ENCODE measurements at regions not wholly inside any gene's neighbourhood (a gene's known extent, or its start where the extent isn't known, plus 50 kb on each side); places are given as distances from the start of the nearest gene placed in this dataset.

GRCh38 chr6:163808871-163809270 lies 394.4 kb downstream of the QKI start:
- DNase-seq (ENCODE audit: low read depth in 4 of 4, low spot score in 3 of 4): no peak

- DNase-seq (ENCODE audit: low read depth in 4 of 4, low spot score in 3 of 4): no peak
Observed at GRCh38 chr6:163808231-163808630, 393.7 kb downstream of the QKI start.

GRCh38 chr6:163806755-163807499 lies 392.4 kb downstream of the QKI start:
- no peak for DNase-seq (ENCODE audit: low read depth in 4 of 4, low spot score in 3 of 4)

GRCh38 chr6:163804991-163805390 lies 390.5 kb downstream of the QKI start:
- no peak for DNase-seq (ENCODE audit: low read depth in 4 of 4, low spot score in 3 of 4)

- DNase-seq (ENCODE audit: low read depth in 4 of 4, low spot score in 3 of 4): no peak
Observed at GRCh38 chr6:163802267-163802666, 387.7 kb downstream of the QKI start.

- no peak for DNase-seq (ENCODE audit: low read depth in 4 of 4, low spot score in 3 of 4)
Observed at GRCh38 chr6:163797296-163797845, 382.9 kb downstream of the QKI start.

- no peak for DNase-seq (ENCODE audit: low read depth in 4 of 4, low spot score in 3 of 4)
Observed at GRCh38 chr6:163793011-163793983, 378.8 kb downstream of the QKI start.

GRCh38 chr6:163790266-163790840 lies 375.8 kb downstream of the QKI start:
- DNase-seq (ENCODE audit: low read depth in 4 of 4, low spot score in 3 of 4): peak in 1 of 4 donors; percentile 25

GRCh38 chr6:163789199-163789810 lies 374.8 kb downstream of the QKI start:
- no peak for DNase-seq (ENCODE audit: low read depth in 4 of 4, low spot score in 3 of 4)

GRCh38 chr6:163786995-163787671 lies 372.6 kb downstream of the QKI start:
- DNase-seq (ENCODE audit: low read depth in 4 of 4, low spot score in 3 of 4): no peak

GRCh38 chr6:163782436-163783003 lies 368.0 kb downstream of the QKI start:
- no peak for DNase-seq (ENCODE audit: low read depth in 4 of 4, low spot score in 3 of 4)

- DNase-seq (ENCODE audit: low read depth in 4 of 4, low spot score in 3 of 4): peak in 2 of 4 donors; percentile 31 to 37
Observed at GRCh38 chr6:163780994-163781393, 366.5 kb downstream of the QKI start.

- no peak for DNase-seq (ENCODE audit: low read depth in 4 of 4, low spot score in 3 of 4)
Observed at GRCh38 chr6:163779727-163780284, 365.3 kb downstream of the QKI start.

GRCh38 chr6:163777716-163778115 lies 363.2 kb downstream of the QKI start:
- DNase-seq (ENCODE audit: low read depth in 4 of 4, low spot score in 3 of 4): no peak

GRCh38 chr6:163776906-163777686 lies 362.6 kb downstream of the QKI start:
- no peak for DNase-seq (ENCODE audit: low read depth in 4 of 4, low spot score in 3 of 4)

- no peak for DNase-seq (ENCODE audit: low read depth in 4 of 4, low spot score in 3 of 4)
Observed at GRCh38 chr6:163776196-163776905, 361.8 kb downstream of the QKI start.

GRCh38 chr6:163775313-163775712 lies 360.8 kb downstream of the QKI start:
- DNase-seq (ENCODE audit: low read depth in 4 of 4, low spot score in 3 of 4): no peak

GRCh38 chr6:163774485-163774884 lies 360.0 kb downstream of the QKI start:
- no peak for DNase-seq (ENCODE audit: low read depth in 4 of 4, low spot score in 3 of 4)
